Keratinocyte (primary cell): ENCODE measurements at regions not wholly inside any gene's neighbourhood (a gene's known extent, or its start where the extent isn't known, plus 50 kb on each side); places are given as distances from the start of the nearest gene placed in this dataset.

Experiments
- DNase-seq: peaks from one replicate; pipeline ENCODE4 v3.0.0-alpha.2; 2011; ENCODE audit warnings: low read depth, missing footprints, low spot score
- FAIRE-seq: peaks from 2 replicates; lab custom pipeline; 2011; peaks lifted over from hg19 to GRCh38; lab: Jason Lieb, UNC
- H2AFZ ChIP-seq: 2 replicates; pipeline ENCODE4 v1.6.0; 2012; ENCODE audit warnings: low read length, control low read depth, inconsistent platforms; ENCODE audit not compliant: control insufficient read depth
- H3K27ac ChIP-seq: 2 replicates; pipeline ENCODE4 v1.5.1; 2011; ENCODE audit warnings: low read length; ENCODE audit not compliant: control insufficient read depth, insufficient read depth
- H3K27me3 ChIP-seq: 3 replicates; pipeline ENCODE4 v1.6.0; 2011; ENCODE audit warnings: low read length; ENCODE audit not compliant: control insufficient read depth, insufficient read depth; ENCODE audit errors: extremely low read depth
- H3K36me3 ChIP-seq, 2 experiments: 2 replicates in 1 of 2; 3 replicates in 1 of 2; pipeline ENCODE4 v1.5.1; 2011; ENCODE audit warnings: low read length in 2 of 2, mild to moderate bottlenecking in 1 of 2; ENCODE audit not compliant: control insufficient read depth in 2 of 2, insufficient read depth in 2 of 2; ENCODE audit errors: extremely low read depth in 1 of 2
- H3K4me1 ChIP-seq: 3 replicates; pipeline ENCODE4 v1.5.1; 2011; ENCODE audit warnings: low read length; ENCODE audit not compliant: control insufficient read depth, insufficient read depth; ENCODE audit errors: extremely low read depth
- H3K4me2 ChIP-seq: 3 replicates; pipeline ENCODE4 v1.6.0; 2011; ENCODE audit warnings: low read depth, low read length; ENCODE audit not compliant: control insufficient read depth, insufficient read depth; ENCODE audit errors: extremely low read depth
- H3K4me3 ChIP-seq, 3 experiments: fragments of 200-600 bp in 1 of 3; sonication (generic) in 1 of 3; 2 replicates in 2 of 3; 3 replicates in 1 of 3; pipeline ENCODE4 v1.5.1; 2011 to 2016; ENCODE audit warnings: low read length in 3 of 3, mild to moderate bottlenecking in 3 of 3, control low read depth in 2 of 3, inconsistent platforms in 1 of 3, low read depth in 1 of 3, mixed read lengths in 1 of 3, mixed run types in 1 of 3, moderate library complexity in 1 of 3; ENCODE audit not compliant: control insufficient read depth in 2 of 3, insufficient read depth in 2 of 3; ENCODE audit errors: extremely low read depth in 1 of 3
- H3K79me2 ChIP-seq: 2 replicates; pipeline ENCODE4 v1.6.0; 2012; ENCODE audit warnings: low read length; ENCODE audit not compliant: control insufficient read depth, insufficient read depth
- H3K9ac ChIP-seq: 3 replicates; pipeline ENCODE4 v1.6.0; 2011; ENCODE audit warnings: low read length; ENCODE audit not compliant: control insufficient read depth, insufficient read depth; ENCODE audit errors: extremely low read depth
- H3K9me1 ChIP-seq: 3 replicates; pipeline ENCODE4 v1.6.0; 2011; ENCODE audit warnings: low read length; ENCODE audit not compliant: control insufficient read depth, insufficient read depth; ENCODE audit errors: extremely low read depth
- H3K9me3 ChIP-seq: 2 replicates; pipeline ENCODE4 v1.5.1; 2012; ENCODE audit warnings: low read depth, low read length; ENCODE audit not compliant: control insufficient read depth
- H4K20me1 ChIP-seq: 3 replicates; pipeline ENCODE4 v1.6.0; 2011; ENCODE audit warnings: low read length; ENCODE audit not compliant: control insufficient read depth, insufficient read depth; ENCODE audit errors: extremely low read depth
- EZH2 ChIP-seq: IDR thresholded peaks from one replicate; pipeline ENCODE4 v1.6.1; 2012; ENCODE audit warnings: inconsistent platforms, mild to moderate bottlenecking, low read length, moderate library complexity
- dilution Hi-C: fragments of 300-500 bp; cut with MboI; formaldehyde crosslinking; loops from one replicate; pipeline ENCODE4 v1.7.0; 2020; ENCODE audit warnings: low sequenced_read_pairs; ENCODE audit not compliant: extremely low pct_ligation_motif_present
- TF ChIP-seq, protein P1 (sequence below), 3 experiments: IDR thresholded peaks in 1 of 3; conservative IDR thresholded peaks in 1 of 3; optimal IDR thresholded peaks in 1 of 3; 2 replicates in 2 of 3; 3 replicates in 1 of 3; pipeline versions ENCODE3 to v1.5.1; 2011; ENCODE audit warnings: low read length in 3 of 3, mild to moderate bottlenecking in 3 of 3, moderate library complexity in 2 of 3, control low read depth in 1 of 3, inconsistent platforms in 1 of 3; ENCODE audit not compliant: insufficient read depth in 2 of 3; ENCODE audit errors: extremely low read depth in 1 of 3

GRCh38 chr17:34851961-34852540 is 109.2 kb downstream of the CCT6B start:
- no peaks in the 10 kb centered on the region for H4K20me1 ChIP-seq
- no peaks in the 10 kb centered on the region for H3K4me1 ChIP-seq
- H3K9me1 ChIP-seq: no peaks in the 10 kb centered on the region
- TF ChIP-seq, protein P1, sequence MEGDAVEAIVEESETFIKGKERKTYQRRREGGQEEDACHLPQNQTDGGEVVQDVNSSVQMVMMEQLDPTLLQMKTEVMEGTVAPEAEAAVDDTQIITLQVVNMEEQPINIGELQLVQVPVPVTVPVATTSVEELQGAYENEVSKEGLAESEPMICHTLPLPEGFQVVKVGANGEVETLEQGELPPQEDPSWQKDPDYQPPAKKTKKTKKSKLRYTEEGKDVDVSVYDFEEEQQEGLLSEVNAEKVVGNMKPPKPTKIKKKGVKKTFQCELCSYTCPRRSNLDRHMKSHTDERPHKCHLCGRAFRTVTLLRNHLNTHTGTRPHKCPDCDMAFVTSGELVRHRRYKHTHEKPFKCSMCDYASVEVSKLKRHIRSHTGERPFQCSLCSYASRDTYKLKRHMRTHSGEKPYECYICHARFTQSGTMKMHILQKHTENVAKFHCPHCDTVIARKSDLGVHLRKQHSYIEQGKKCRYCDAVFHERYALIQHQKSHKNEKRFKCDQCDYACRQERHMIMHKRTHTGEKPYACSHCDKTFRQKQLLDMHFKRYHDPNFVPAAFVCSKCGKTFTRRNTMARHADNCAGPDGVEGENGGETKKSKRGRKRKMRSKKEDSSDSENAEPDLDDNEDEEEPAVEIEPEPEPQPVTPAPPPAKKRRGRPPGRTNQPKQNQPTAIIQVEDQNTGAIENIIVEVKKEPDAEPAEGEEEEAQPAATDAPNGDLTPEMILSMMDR (optimal IDR thresholded peaks at IDR 0.05 in 1 of 3, IDR thresholded peaks at IDR 0.05 in 1 of 3, conservative IDR thresholded peaks at IDR 0.05 in 1 of 3; ENCODE audit: extremely low read depth in 1 of 3, insufficient read depth in 2 of 3, low read length in 3 of 3): no peak
- TF ChIP-seq EZH2: no peak
- dilution Hi-C loops: loop anchor here (25.0 kb wide), 1 partner anchor 340 kb away; no protein-coding TSS in a partner anchor
- no peak overlapping the region for H3K4me3 ChIP-seq
- DNase-seq (no peak), FAIRE-seq (no peak)
- no peaks in the 10 kb centered on the region for H3K27me3 ChIP-seq
- H3K79me2 ChIP-seq: no peaks in the 10 kb centered on the region
- no peak overlapping the region for H2AFZ ChIP-seq
- H3K9me3 ChIP-seq: no peaks in the 10 kb centered on the region
- no peak overlapping the region for H3K27ac ChIP-seq
- H3K36me3 ChIP-seq: no peaks in the 10 kb centered on the region
- H3K9ac ChIP-seq: no peak overlapping the region
- H3K4me2 ChIP-seq: no peak overlapping the region

GRCh38 chr17:34850964-34851363 is 110.3 kb downstream of the CCT6B start:
- H4K20me1 ChIP-seq: no peaks in the 10 kb centered on the region
- no peaks in the 10 kb centered on the region for H3K4me1 ChIP-seq
- no peak overlapping the region for H3K4me2 ChIP-seq
- no peak overlapping the region for H3K4me3 ChIP-seq
- dilution Hi-C loops: loop anchor here (25.0 kb wide), 1 partner anchor 339 kb away; no protein-coding TSS in a partner anchor
- no peaks in the 10 kb centered on the region for H3K27me3 ChIP-seq
- no peak overlapping the region for H2AFZ ChIP-seq
- no peak overlapping the region for H3K27ac ChIP-seq
- DNase-seq (no peak), FAIRE-seq (no peak)
- no peaks in the 10 kb centered on the region for H3K9me3 ChIP-seq
- no peak overlapping the region for H3K9ac ChIP-seq
- H3K9me1 ChIP-seq: no peaks in the 10 kb centered on the region
- TF ChIP-seq, protein P1 (optimal IDR thresholded peaks at IDR 0.05 in 1 of 3, IDR thresholded peaks at IDR 0.05 in 1 of 3, conservative IDR thresholded peaks at IDR 0.05 in 1 of 3; ENCODE audit: extremely low read depth in 1 of 3, insufficient read depth in 2 of 3, low read length in 3 of 3): no peak
- no peak for TF ChIP-seq EZH2
- H3K79me2 ChIP-seq: no peaks in the 10 kb centered on the region
- H3K36me3 ChIP-seq: no peaks in the 10 kb centered on the region
